ENCODE measurements at regions not wholly inside any gene's neighbourhood (a gene's known extent, or its start where the extent isn't known, plus 50 kb on each side); places are given as distances from the start of the nearest gene placed in this dataset.

DNA sequence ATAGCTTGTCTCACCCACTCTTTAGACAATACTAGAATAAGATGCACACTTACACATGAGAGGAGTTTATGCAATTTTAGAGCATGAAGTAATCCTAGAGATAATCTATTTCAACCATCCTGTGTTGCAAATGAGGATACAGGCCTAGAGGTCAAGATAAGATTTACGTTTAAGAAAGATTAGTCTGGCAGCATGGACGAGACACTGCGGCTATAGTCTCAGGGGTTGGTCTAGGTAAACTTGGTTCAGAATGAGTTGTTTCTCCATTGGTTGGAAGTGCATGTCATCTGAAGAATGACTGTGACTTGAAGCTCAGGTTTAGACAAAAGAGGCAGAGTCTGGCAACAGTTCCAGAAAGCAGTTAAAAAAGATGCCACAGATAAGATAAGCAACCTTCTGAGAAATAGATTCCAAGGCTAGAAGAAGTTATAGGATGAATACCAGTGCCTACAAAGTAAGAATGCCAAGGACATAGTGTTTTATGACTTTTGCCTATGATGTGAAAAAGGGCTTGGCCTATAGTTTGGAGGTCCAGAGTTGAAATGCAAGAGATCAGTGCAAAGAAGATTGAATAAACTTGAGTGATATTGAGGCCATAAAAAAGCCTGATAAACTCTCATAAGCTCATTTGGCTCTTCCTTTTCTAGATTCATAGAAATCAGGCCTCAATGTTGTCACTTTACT lies 631.0 kb downstream of the SQOR start:
- Mint-ChIP-seq H3K9me3 (peaks cover 0 to 13% (median 2%) of the 10 kb centered on the region in 5 donors), H3K4me1 (no peaks in the 10 kb centered on the region), H3K4me3 (no peak overlapping the region), H3K36me3 (no peaks in the 10 kb centered on the region), H3K27me3 (no peaks in the 10 kb centered on the region), H3K27ac (no peak overlapping the region)
- Histone ChIP-seq H3K9me3 (ENCODE audit: low read length) (no peaks in the 10 kb centered on the region), H3K27ac (ENCODE audit: low read depth, low read length) (no peak overlapping the region), H3K36me3 (ENCODE audit: insufficient read depth, low read length) (no peaks in the 10 kb centered on the region), H3K27me3 (ENCODE audit: insufficient read depth, low read length, poor library complexity, severe bottlenecking) (no peaks in the 10 kb centered on the region), H3K4me3 (ENCODE audit: low read length) (no peak overlapping the region), H3K4me1 (ENCODE audit: insufficient read depth, low read length) (no peaks in the 10 kb centered on the region)
- ChIA-PET CTCF (no interaction called here), POLR2A (no interaction called here)
- no peak for DNase-seq

DNA sequence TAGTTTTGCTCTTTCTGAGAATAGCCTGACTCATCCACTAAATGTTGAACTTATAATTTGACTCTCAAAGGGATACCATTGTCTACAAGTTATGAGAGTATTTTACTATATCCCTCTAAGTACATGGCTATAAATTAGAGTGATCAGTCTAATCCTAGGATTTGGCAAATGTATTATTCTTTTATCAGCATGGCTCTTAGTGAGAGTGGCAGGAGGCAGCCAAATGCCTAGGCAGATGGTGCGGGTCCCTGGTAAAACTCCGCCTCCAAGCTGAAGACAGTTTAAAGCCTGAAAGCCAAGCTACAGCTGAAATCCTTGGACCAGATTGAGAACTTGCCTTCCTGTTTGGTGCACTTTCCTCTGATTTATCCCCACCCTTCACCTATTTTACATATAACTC lies 631.8 kb downstream of the SQOR start:
- no peaks in the 10 kb centered on the region for H3K27me3 Mint-ChIP-seq
- no peaks in the 10 kb centered on the region for H3K9me3 ChIP-seq (ENCODE audit: low read length)
- H3K4me3 Mint-ChIP-seq = no peak overlapping the region
- no peaks in the 10 kb centered on the region for H3K4me1 Mint-ChIP-seq
- H3K4me3 ChIP-seq (ENCODE audit: low read length) = no peak overlapping the region
- no peaks in the 10 kb centered on the region for H3K4me1 ChIP-seq (ENCODE audit: insufficient read depth, low read length)
- ChIA-PET POLR2A (no interaction called here), CTCF (no interaction called here)
- H3K36me3 Mint-ChIP-seq = no peaks in the 10 kb centered on the region
- peaks cover 0 to 6% (median 3%) of the 10 kb centered on the region in 5 donors for H3K9me3 Mint-ChIP-seq
- no peaks in the 10 kb centered on the region for H3K27me3 ChIP-seq (ENCODE audit: insufficient read depth, low read length, poor library complexity, severe bottlenecking)
- no peak overlapping the region for H3K27ac ChIP-seq (ENCODE audit: low read depth, low read length)
- DNase-seq = no peak
- H3K36me3 ChIP-seq (ENCODE audit: insufficient read depth, low read length) = no peaks in the 10 kb centered on the region
- H3K27ac Mint-ChIP-seq = no peak overlapping the region

- DNase-seq = no peak
- no peak overlapping the region for H3K27ac Mint-ChIP-seq
- H3K27me3 ChIP-seq (ENCODE audit: insufficient read depth, low read length, poor library complexity, severe bottlenecking) = no peaks in the 10 kb centered on the region
- no peak overlapping the region for H3K27ac ChIP-seq (ENCODE audit: low read depth, low read length)
- no peaks in the 10 kb centered on the region for H3K36me3 Mint-ChIP-seq
- no peaks in the 10 kb centered on the region for H3K4me1 ChIP-seq (ENCODE audit: insufficient read depth, low read length)
- no peaks in the 10 kb centered on the region for H3K36me3 ChIP-seq (ENCODE audit: insufficient read depth, low read length)
- H3K27me3 Mint-ChIP-seq = peaks cover 0 to 1% of the 10 kb centered on the region in 2 donors
- ChIA-PET POLR2A (no interaction called here), CTCF (no interaction called here)
- no peak overlapping the region for H3K4me3 Mint-ChIP-seq
- no peaks in the 10 kb centered on the region for H3K9me3 ChIP-seq (ENCODE audit: low read length)
- H3K4me3 ChIP-seq (ENCODE audit: low read length) = no peak overlapping the region
- H3K4me1 Mint-ChIP-seq = no peaks in the 10 kb centered on the region
- peaks cover 0 to 4% (median 3%) of the 10 kb centered on the region in 5 donors for H3K9me3 Mint-ChIP-seq
Observed at GRCh38 chr15:46270481-46271147, 635.8 kb downstream of the SQOR start.

DNA sequence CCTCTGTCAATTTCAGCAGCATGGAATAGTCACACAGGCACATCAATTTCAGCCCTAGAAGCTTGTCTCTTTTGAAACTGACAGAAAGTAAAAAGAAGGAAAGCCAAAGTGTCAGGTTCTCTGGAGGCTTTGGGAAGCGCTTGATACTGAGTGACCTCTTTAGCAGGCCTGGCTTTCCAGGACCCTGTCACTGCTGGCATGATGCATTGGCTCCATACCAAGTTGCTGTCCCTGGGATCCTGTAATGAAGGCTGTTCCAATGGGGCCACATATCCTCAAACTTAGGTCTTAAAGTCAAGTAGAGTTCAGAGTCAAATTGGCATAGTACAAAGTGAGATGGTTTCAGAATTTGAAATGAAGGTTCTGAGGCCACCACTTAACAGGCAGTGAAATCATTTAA lies 640.9 kb downstream of the SQOR start:
- H3K9me3 ChIP-seq (ENCODE audit: low read length) = no peaks in the 10 kb centered on the region
- peaks cover 0 to 2% of the 10 kb centered on the region in 2 donors for H3K27me3 Mint-ChIP-seq
- CTCF ChIA-PET = no interaction called here

DNA sequence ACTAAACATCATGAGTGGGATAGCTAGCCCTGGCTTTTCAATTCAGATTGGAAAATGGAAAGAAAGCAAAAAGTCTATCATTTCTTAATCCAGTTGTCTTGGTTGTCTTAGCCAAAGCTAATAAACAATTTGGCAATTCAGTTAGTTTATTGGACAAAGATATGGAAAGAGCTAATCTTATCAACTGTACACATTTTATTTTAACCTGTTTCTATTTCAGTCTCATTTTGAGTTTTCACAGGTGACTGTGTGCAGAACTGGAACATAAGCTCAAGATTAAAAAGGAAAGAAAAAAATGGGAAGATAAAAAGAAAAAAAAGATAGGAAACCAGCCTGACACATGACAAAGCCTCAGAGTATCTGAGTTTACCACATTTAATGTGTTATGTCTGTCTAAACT lies 642.6 kb downstream of the SQOR start:
- Histone ChIP-seq H3K9me3 (ENCODE audit: low read length) (no peaks in the 10 kb centered on the region), H3K27ac (ENCODE audit: low read depth, low read length) (no peak overlapping the region), H3K36me3 (ENCODE audit: insufficient read depth, low read length) (no peaks in the 10 kb centered on the region), H3K4me1 (ENCODE audit: insufficient read depth, low read length) (no peaks in the 10 kb centered on the region), H3K27me3 (ENCODE audit: insufficient read depth, low read length, poor library complexity, severe bottlenecking) (no peaks in the 10 kb centered on the region), H3K4me3 (ENCODE audit: low read length) (no peak overlapping the region)
- peaks cover 0 to 2% of the 10 kb centered on the region in 2 donors for H3K27me3 Mint-ChIP-seq
- H3K27ac Mint-ChIP-seq = no peak overlapping the region
- H3K36me3 Mint-ChIP-seq = no peaks in the 10 kb centered on the region
- no peaks in the 10 kb centered on the region for H3K4me1 Mint-ChIP-seq
- POLR2A ChIA-PET = no interaction called here
- no peak overlapping the region for H3K4me3 Mint-ChIP-seq
- peaks cover 0 to 4% (median 2%) of the 10 kb centered on the region in 5 donors for H3K9me3 Mint-ChIP-seq
- DNase-seq = no peak
- CTCF ChIA-PET = interaction anchor here (1.2 kb wide), 1 partner anchor 8 kb away, joined by 4 read pairs; no protein-coding TSS in a partner anchor

More for the DNA sequence above, 640.9 kb downstream of the SQOR start:
- Histone ChIP-seq H3K27ac (ENCODE audit: low read depth, low read length) (no peak overlapping the region), H3K4me1 (ENCODE audit: insufficient read depth, low read length) (no peaks in the 10 kb centered on the region), H3K36me3 (ENCODE audit: insufficient read depth, low read length) (no peaks in the 10 kb centered on the region), H3K4me3 (ENCODE audit: low read length) (no peak overlapping the region), H3K27me3 (ENCODE audit: insufficient read depth, low read length, poor library complexity, severe bottlenecking) (no peaks in the 10 kb centered on the region)
- peaks cover 0 to 6% (median 4%) of the 10 kb centered on the region in 5 donors for H3K9me3 Mint-ChIP-seq
- H3K27ac Mint-ChIP-seq = no peak overlapping the region
- POLR2A ChIA-PET = no interaction called here
- DNase-seq = no peak
- no peaks in the 10 kb centered on the region for H3K36me3 Mint-ChIP-seq
- H3K4me3 Mint-ChIP-seq = no peak overlapping the region
- no peaks in the 10 kb centered on the region for H3K4me1 Mint-ChIP-seq

DNA sequence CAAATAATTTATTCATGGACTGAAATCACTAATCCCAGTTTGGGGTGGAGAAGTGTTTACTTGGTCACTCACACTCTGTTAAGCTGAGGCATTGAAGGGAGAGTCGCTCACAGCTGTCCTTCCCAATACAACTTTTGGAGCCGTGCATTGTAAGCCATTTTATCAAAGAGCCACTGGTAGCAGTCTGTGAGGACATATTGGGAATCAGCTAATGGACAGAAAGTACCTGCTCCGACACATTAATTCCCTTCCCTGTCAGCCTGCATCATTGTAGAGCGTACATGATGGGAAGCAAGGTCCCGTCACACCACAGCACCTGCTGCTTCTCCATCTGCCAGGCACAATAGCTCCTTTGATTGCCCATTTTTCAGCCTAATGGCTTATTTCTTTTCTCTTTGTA lies 643.2 kb downstream of the SQOR start:
- POLR2A ChIA-PET = no interaction called here
- Histone ChIP-seq H3K4me1 (ENCODE audit: insufficient read depth, low read length) (no peaks in the 10 kb centered on the region), H3K27ac (ENCODE audit: low read depth, low read length) (no peak overlapping the region), H3K9me3 (ENCODE audit: low read length) (no peaks in the 10 kb centered on the region), H3K36me3 (ENCODE audit: insufficient read depth, low read length) (no peaks in the 10 kb centered on the region), H3K27me3 (ENCODE audit: insufficient read depth, low read length, poor library complexity, severe bottlenecking) (no peaks in the 10 kb centered on the region), H3K4me3 (ENCODE audit: low read length) (no peak overlapping the region)
- Mint-ChIP-seq H3K4me1 (no peaks in the 10 kb centered on the region), H3K27ac (no peak overlapping the region), H3K9me3 (peaks cover 0 to 4% (median 2%) of the 10 kb centered on the region in 5 donors), H3K36me3 (no peaks in the 10 kb centered on the region), H3K27me3 (peaks cover 0 to 1% of the 10 kb centered on the region in 2 donors), H3K4me3 (no peak overlapping the region)
- CTCF ChIA-PET = interaction anchor here (1.2 kb wide), 1 partner anchor 9 kb away, joined by 4 read pairs; no protein-coding TSS in a partner anchor
- DNase-seq = no peak

DNA sequence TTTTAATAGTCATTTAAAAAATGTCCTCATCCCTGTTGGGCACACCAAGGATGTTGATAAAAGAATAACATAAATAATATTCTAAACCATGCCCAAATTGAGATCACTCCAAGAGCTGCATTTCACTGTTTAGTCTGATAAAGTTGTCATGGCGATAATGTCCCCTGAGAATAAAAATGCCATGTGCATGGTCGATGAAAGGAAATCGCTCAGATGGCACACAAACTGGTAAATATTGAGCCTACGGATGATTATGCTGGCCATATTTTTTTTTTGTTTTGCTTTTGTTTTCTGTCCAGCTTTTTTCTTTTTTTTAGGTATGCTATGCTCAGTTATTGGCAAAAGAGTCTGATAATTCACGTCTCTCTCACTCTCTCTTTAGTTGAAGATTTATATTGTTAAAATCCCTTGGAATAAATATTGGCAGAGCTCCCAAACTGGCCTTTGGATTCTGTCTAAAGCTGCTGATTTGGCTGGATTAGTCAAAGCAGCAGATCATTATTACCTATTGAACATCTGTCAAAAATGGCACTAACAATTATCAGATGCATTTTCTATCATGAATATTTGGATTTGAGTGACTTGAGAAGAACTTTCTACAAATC lies 643.8 kb downstream of the SQOR start:
- Histone ChIP-seq H3K9me3 (ENCODE audit: low read length) (no peaks in the 10 kb centered on the region), H3K4me3 (ENCODE audit: low read length) (no peak overlapping the region), H3K27me3 (ENCODE audit: insufficient read depth, low read length, poor library complexity, severe bottlenecking) (no peaks in the 10 kb centered on the region), H3K4me1 (ENCODE audit: insufficient read depth, low read length) (no peaks in the 10 kb centered on the region), H3K27ac (ENCODE audit: low read depth, low read length) (no peak overlapping the region), H3K36me3 (ENCODE audit: insufficient read depth, low read length) (no peaks in the 10 kb centered on the region)
- Mint-ChIP-seq H3K4me3 (no peak overlapping the region), H3K9me3 (peaks cover 0 to 3% (median 2%) of the 10 kb centered on the region in 5 donors), H3K4me1 (no peaks in the 10 kb centered on the region), H3K27ac (no peak overlapping the region), H3K36me3 (no peaks in the 10 kb centered on the region), H3K27me3 (peaks cover 0 to 1% of the 10 kb centered on the region in 2 donors)
- POLR2A ChIA-PET = no interaction called here
- DNase-seq = no peak
- CTCF ChIA-PET = interaction anchor here (1.2 kb wide), 1 partner anchor 9 kb away, joined by 4 read pairs; no protein-coding TSS in a partner anchor

- no peaks in the 10 kb centered on the region for H3K4me1 ChIP-seq (ENCODE audit: insufficient read depth, low read length)
- no peaks in the 10 kb centered on the region for H3K36me3 ChIP-seq (ENCODE audit: insufficient read depth, low read length)
- no peaks in the 10 kb centered on the region for H3K27me3 ChIP-seq (ENCODE audit: insufficient read depth, low read length, poor library complexity, severe bottlenecking)
- Mint-ChIP-seq H3K4me1 (no peaks in the 10 kb centered on the region), H3K36me3 (no peaks in the 10 kb centered on the region), H3K27ac (no peak overlapping the region), H3K9me3 (peaks cover 2 to 6% (median 4%) of the 10 kb centered on the region in 5 donors), H3K27me3 (peaks cover 0 to 1% of the 10 kb centered on the region in 2 donors), H3K4me3 (no peak overlapping the region)
- H3K27ac ChIP-seq (ENCODE audit: low read depth, low read length) = no peak overlapping the region
- no peak for DNase-seq
- H3K9me3 ChIP-seq (ENCODE audit: low read length) = no peaks in the 10 kb centered on the region
- ChIA-PET POLR2A (interaction anchor here (0.6 kb wide), 1 partner anchor 957 kb away, joined by 3 read pairs; no protein-coding TSS in a partner anchor), CTCF (no interaction called here)
- no peak overlapping the region for H3K4me3 ChIP-seq (ENCODE audit: low read length)
Observed at GRCh38 chr15:46280762-46281542, 646.1 kb downstream of the SQOR start.

Data from CD8-positive, alpha-beta memory T cell (primary cell).